IMR-90 (cell line): ENCODE measurements at regions not wholly inside any gene's neighbourhood (a gene's known extent, or its start where the extent isn't known, plus 50 kb on each side); places are given as distances from the start of the nearest gene placed in this dataset.

Source experiments
- CTCF ChIP-seq: conservative IDR thresholded peaks from 2 replicates; pipeline ENCODE4 v1.5.1; 2012; ENCODE audit warnings: mild to moderate bottlenecking, low read depth, low read length, improper control_type of control experiment
- MAZ ChIP-seq: IDR thresholded peaks from 2 replicates; pipeline ENCODE4 v1.6.1; 2012; ENCODE audit warnings: low read depth, mild to moderate bottlenecking, low read length, improper control_type of control experiment, moderate library complexity, borderline replicate concordance
- MXI1 ChIP-seq: IDR thresholded peaks from 2 replicates; pipeline ENCODE4 v1.6.1; 2012; ENCODE audit warnings: low read depth, mild to moderate bottlenecking, low read length, moderate library complexity, borderline replicate concordance
- USF2 ChIP-seq: fragments of 150-350 bp; IDR thresholded peaks from 2 replicates; pipeline ENCODE4 v1.6.1; 2017; ENCODE audit warnings: mild to moderate bottlenecking, antibody characterized with exemption, low read length, low read depth

- TF ChIP-seq MAZ (no peak), MXI1 (no peak), CTCF (no peak), USF2 (no peak)
These were observed 799.3 kb upstream of the CXADR start for GRCh38 chr21:16713331-16714117.
